ENCODE measurements at regions not wholly inside any gene's neighbourhood (a gene's known extent, or its start where the extent isn't known, plus 50 kb on each side); places are given as distances from the start of the nearest gene placed in this dataset.

GRCh38 chrX:11968991-11969390 lies 169.3 kb upstream of the FRMPD4 start:
- no peak for TF ChIP-seq CTCF (IDR thresholded peaks at IDR 0.05)
- TF ChIP-seq POLR2A (IDR thresholded peaks at IDR 0.05), result no peak
- TF ChIP-seq EP300 (IDR thresholded peaks at IDR 0.05), result no peak
- H3K4me3 ChIP-seq, result no peak overlapping the region
- H3K27ac ChIP-seq, result no peak overlapping the region
- intact Hi-C loops (cut with DNase I), result no loop called here
- H3K36me3 ChIP-seq, result no peaks in the 10 kb centered on the region
- no peaks in the 10 kb centered on the region for H3K27me3 ChIP-seq
- no peaks in the 10 kb centered on the region for H3K4me1 ChIP-seq (ENCODE audit: insufficient read depth)
- WGBS, 3 donors, result 55 to 60% (median 58%) methylated on average over 4 of the region's 4 CpGs
- no peaks in the 10 kb centered on the region for H3K9me3 ChIP-seq
- no peak for DNase-seq

GRCh38 chrX:11970578-11971359 lies 167.5 kb upstream of the FRMPD4 start:
- Histone ChIP-seq H3K9me3 (no peaks in the 10 kb centered on the region), H3K27me3 (no peaks in the 10 kb centered on the region), H3K27ac (no peak overlapping the region), H3K36me3 (no peaks in the 10 kb centered on the region), H3K4me1 (ENCODE audit: insufficient read depth) (no peaks in the 10 kb centered on the region), H3K4me3 (no peak overlapping the region)
- intact Hi-C loops (cut with DNase I), result no loop called here
- no peak for TF ChIP-seq EP300 (IDR thresholded peaks at IDR 0.05)
- no peak for TF ChIP-seq POLR2A (IDR thresholded peaks at IDR 0.05)
- TF ChIP-seq CTCF (IDR thresholded peaks at IDR 0.05), result no peak
- 50 to 59% (median 52%) methylated on average over 6 of the region's 6 CpGs for whole genome bisulfite sequencing, 3 donors
- DNase-seq, result no peak

- Histone ChIP-seq H3K4me1 (ENCODE audit: insufficient read depth) (no peaks in the 10 kb centered on the region), H3K27me3 (no peaks in the 10 kb centered on the region), H3K36me3 (no peaks in the 10 kb centered on the region), H3K4me3 (no peak overlapping the region), H3K9me3 (no peaks in the 10 kb centered on the region), H3K27ac (no peak overlapping the region)
- DNase-seq, result no peak
- 90 to 93% (median 91%) methylated on average over 2 of the region's 2 CpGs for WGBS, 3 donors
- intact Hi-C loops (cut with DNase I), result no loop called here
- TF ChIP-seq EP300 (IDR thresholded peaks at IDR 0.05), result no peak
- no peak for TF ChIP-seq POLR2A (IDR thresholded peaks at IDR 0.05)
- TF ChIP-seq CTCF (IDR thresholded peaks at IDR 0.05), result no peak
Measured at GRCh38 chrX:11976663-11977062, 161.6 kb upstream of the FRMPD4 start.

- Histone ChIP-seq H3K36me3 (no peaks in the 10 kb centered on the region), H3K27me3 (no peaks in the 10 kb centered on the region), H3K9me3 (no peaks in the 10 kb centered on the region), H3K4me3 (no peak overlapping the region), H3K27ac (no peak overlapping the region), H3K4me1 (ENCODE audit: insufficient read depth) (no peaks in the 10 kb centered on the region)
- intact Hi-C loops (cut with DNase I), result no loop called here
- no peak for DNase-seq
- TF ChIP-seq EP300 (IDR thresholded peaks at IDR 0.05) (no peak), CTCF (IDR thresholded peaks at IDR 0.05) (no peak), POLR2A (IDR thresholded peaks at IDR 0.05) (no peak)
Measured at GRCh38 chrX:11992271-11992670, 146.0 kb upstream of the FRMPD4 start.
